GM10248 (cell line): ENCODE measurements at regions not wholly inside any gene's neighbourhood (a gene's known extent, or its start where the extent isn't known, plus 50 kb on each side); places are given as distances from the start of the nearest gene placed in this dataset.

Experiments
- CTCF ChIA-PET: fragments of 300-600 bp; sonication (Branson Sonifier 250); formaldehyde crosslinking; extraction: SDS; loops from one replicate; lab custom pipeline; 2021; ENCODE audit warnings: antibody characterized with exemption; lab: Yijun Ruan, JAX
- POLR2A ChIA-PET: fragments of 350-650 bp; sonication (Branson Sonifier 250); formaldehyde crosslinking; extraction: SDS; loops from one replicate; lab custom pipeline; 2020; ENCODE audit warnings: antibody characterized with exemption; lab: Yijun Ruan, JAX
- DNase-seq: peaks from one replicate; pipeline ENCODE4 v3.0.0; 2012; ENCODE audit errors: extremely low spot score
- TF ChIP-seq, protein P1 (sequence below): IDR thresholded peaks from 2 replicates; pipeline ENCODE4 v1.5.1; 2012; ENCODE audit warnings: mild to moderate bottlenecking, low read depth; ENCODE audit errors: extremely low read depth, missing control alignments, control extremely low read depth

DNA sequence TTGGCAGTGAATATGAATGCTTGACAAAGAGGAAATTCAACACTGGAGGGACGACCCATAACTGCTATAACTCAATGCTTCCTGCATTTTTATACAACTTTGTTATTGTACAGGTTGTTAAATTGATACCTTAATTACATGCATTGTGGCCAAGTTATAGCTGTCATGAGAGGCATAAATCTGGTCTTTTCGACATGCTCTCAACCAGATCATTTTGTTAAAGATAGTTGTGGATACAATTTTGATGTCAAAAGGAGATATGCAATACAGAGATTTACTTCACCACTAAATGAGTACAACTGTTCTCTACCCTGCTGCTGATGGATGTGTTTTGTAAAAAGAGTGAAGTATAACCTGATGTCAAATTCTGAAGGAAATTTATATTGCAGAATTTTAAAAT, 946.0 kb downstream of the GALC start:
- POLR2A ChIA-PET = no interaction called here
- CTCF ChIA-PET = interaction anchor here (1.1 to 2.2 kb wide), 3 partner anchors 9 to 20 kb away, joined by 3 to 5 read pairs (median 3); no protein-coding TSS in a partner anchor
- TF ChIP-seq, protein P1, sequence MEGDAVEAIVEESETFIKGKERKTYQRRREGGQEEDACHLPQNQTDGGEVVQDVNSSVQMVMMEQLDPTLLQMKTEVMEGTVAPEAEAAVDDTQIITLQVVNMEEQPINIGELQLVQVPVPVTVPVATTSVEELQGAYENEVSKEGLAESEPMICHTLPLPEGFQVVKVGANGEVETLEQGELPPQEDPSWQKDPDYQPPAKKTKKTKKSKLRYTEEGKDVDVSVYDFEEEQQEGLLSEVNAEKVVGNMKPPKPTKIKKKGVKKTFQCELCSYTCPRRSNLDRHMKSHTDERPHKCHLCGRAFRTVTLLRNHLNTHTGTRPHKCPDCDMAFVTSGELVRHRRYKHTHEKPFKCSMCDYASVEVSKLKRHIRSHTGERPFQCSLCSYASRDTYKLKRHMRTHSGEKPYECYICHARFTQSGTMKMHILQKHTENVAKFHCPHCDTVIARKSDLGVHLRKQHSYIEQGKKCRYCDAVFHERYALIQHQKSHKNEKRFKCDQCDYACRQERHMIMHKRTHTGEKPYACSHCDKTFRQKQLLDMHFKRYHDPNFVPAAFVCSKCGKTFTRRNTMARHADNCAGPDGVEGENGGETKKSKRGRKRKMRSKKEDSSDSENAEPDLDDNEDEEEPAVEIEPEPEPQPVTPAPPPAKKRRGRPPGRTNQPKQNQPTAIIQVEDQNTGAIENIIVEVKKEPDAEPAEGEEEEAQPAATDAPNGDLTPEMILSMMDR = no peak
- no peak for DNase-seq

DNA sequence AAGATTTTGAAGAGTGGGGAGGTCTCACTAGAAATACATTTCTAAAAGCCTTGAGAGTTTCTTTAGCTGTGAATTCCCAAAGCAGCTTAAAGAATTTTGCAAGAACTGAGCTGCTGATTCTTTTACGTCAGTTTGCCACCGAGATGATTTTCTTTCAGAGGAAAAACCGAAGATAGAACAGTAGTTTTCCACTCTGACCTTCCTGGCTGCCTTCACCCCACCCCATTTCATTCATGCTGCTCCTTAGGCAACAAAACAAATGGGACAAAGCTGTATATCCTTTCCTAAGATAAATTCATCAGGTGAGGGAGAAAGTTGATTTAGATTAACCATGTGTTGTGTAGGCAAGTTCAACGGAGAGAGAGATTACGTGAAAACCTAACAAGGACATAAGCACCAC, 947.0 kb downstream of the GALC start:
- TF ChIP-seq, protein P1 = no peak
- no peak for DNase-seq
- POLR2A ChIA-PET = no interaction called here
- CTCF ChIA-PET = interaction anchor here (1.5 to 2.2 kb wide), 2 partner anchors 19 to 69 kb away, joined by 4 to 5 read pairs; no protein-coding TSS in a partner anchor

DNA sequence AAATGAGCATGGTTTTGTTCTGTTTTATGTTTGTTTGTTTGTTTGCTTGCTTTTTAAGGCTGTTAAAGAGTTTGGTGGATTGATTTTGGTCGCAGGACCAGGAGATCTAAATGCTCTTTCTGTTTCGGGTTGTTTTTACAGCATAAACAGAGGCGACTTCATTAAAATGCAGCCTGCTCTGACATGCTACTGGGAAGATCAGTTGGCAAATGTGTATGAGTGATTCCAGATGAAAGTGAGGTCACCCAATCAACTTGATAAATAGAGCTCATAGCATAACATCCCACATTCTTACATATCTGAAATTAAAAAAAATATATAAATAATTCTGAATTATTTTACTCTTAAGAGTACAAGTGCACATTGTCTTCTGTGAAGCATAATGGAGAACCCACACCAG, 947.7 kb downstream of the GALC start:
- POLR2A ChIA-PET = no interaction called here
- TF ChIP-seq, protein P1 = no peak
- no peak for DNase-seq
- CTCF ChIA-PET = interaction anchor here (1.5 to 2.2 kb wide), 2 partner anchors 18 to 69 kb away, joined by 4 to 5 read pairs; no protein-coding TSS in a partner anchor

DNA sequence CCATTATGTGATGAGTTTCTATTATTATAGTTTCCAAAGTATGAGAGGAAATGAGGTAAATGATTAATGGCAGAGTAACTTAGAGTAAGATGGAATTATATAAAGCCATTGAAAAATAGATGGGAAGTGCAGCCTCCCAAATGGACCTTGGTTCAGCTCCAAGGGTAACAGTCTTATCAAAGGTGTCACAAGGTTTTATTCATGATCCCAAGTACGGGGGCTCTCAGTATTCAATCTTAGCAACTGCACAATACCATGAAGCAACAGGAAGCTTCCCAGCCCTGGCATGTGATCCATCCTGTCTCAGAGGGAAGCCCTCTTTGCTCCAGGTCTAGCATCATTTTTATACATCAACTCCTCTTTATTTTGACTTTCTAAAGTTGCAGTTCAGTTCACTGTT, 948.2 kb downstream of the GALC start:
- TF ChIP-seq, protein P1 = no peak
- ChIA-PET CTCF (interaction anchor here (1.5 kb wide), 1 partner anchor 70 kb away, joined by 4 read pairs; no protein-coding TSS in a partner anchor), POLR2A (no interaction called here)
- no peak for DNase-seq

DNA sequence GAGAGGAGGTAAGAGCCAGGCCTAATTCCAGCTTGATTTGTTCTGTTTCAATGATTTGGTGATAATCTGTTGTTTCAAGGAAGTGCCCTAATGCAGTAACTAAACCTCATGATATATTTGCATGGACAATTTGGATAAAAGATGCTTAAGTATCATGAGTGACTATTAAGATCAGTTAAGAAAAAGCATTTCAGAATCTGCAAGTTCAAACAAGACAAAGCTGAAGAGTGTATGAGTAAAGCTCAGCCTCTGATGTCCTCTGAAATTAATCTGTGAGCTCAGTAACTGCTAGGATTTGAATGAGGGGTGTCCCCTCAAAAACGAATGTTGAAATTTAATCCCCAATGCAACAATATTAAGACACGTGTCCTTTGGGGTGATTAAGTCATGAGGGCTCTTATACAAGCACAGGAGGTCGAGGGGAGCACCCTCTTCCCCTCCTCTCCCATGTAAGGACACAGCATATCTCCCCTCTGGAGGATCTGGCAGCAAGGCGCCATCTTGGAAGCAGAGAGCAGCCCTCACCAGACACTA, 949.2 kb downstream of the GALC start:
- ChIA-PET POLR2A (no interaction called here), CTCF (no interaction called here)
- no peak for DNase-seq
- TF ChIP-seq, protein P1 = no peak

DNA sequence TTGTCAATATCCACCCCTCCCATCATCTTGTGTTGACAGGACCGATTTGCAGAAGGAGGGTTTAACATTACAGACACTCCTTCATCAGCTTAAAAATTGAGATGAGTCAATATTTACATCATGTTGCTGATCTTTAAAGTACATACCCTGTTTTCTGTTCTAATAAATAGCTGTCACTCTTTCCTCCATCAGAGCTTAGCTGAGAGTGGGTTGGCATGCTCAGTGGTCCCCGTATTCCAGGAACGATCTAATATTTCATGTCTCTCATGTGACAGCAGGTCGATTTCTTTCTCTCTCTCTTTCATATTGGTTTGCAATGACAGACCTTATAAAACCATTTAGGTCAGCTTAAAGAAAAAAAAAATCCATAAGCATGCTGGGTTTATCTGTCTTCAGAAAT, 950.6 kb downstream of the GALC start:
- DNase-seq = no peak
- POLR2A ChIA-PET = no interaction called here
- TF ChIP-seq, protein P1 = no peak
- CTCF ChIA-PET = interaction anchor here (1.0 to 1.2 kb wide), 2 partner anchors 9 kb away, joined by 3 read pairs; no protein-coding TSS in a partner anchor
